Epithelial cell of proximal tubule (primary cell): ENCODE measurements at regions not wholly inside any gene's neighbourhood (a gene's known extent, or its start where the extent isn't known, plus 50 kb on each side); places are given as distances from the start of the nearest gene placed in this dataset.

ENCODE experiments used
- DNase-seq: peaks from one replicate; pipeline ENCODE4 v3.0.0-alpha.2; 2011; ENCODE audit warnings: low read depth
- H3K4me3 ChIP-seq: 2 replicates; pipeline ENCODE4 v1.5.1; 2011; ENCODE audit warnings: low read depth, mild to moderate bottlenecking, low read length
- CTCF ChIP-seq: conservative IDR thresholded peaks from 2 replicates; pipeline ENCODE4 v1.5.1; 2012; ENCODE audit warnings: low read depth, mild to moderate bottlenecking, low read length

DNA sequence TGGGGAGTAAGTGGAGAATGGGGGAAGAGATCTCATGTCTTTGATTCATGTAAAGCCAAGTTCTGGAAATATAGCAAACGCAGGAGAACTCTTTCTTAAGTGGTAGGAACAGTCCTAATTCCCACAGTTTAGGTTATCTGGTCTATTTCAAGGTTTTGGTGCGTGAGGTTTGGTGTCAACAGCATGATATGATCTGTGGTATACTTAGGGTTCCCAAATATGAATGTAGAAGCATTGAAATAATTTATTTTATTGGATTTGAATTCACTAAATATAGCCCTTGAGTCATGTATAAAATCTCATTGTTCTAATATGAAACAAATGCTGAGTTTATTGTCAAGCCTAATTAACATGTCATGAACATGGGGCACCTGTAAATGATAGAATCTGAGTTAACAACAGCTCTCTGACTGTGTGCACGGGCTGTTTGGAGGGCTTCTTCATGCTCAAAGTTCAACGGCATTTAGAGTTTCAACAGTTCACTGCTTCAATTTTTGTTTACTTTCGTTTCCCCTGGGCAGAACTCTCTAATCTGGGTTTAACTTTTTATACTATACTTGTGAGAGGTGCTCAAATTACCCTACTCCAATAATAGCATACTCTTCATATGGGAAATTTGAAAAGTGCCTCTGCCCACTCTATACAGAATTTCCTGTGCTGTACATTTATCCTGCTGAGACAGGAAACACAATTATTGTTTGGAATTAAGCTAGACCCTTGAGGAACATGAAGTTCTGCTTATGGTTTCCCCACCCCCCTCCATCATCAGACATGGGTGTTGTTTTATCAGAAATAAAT, 236.3 kb upstream of the ZNF217 start:
- H3K4me3 ChIP-seq: no peak overlapping the region
- TF ChIP-seq CTCF: no peak
- DNase-seq: peak; percentile 54

- peak; percentile 97 for DNase-seq
- TF ChIP-seq CTCF: no peak
- peak overlapping the region; percentile 22 for H3K4me3 ChIP-seq
Measured at GRCh38 chr20:53829255-53829723, 235.7 kb upstream of the ZNF217 start.

GRCh38 chr20:53828682-53829254, 235.1 kb upstream of the ZNF217 start:
- DNase-seq: peak; percentile 46
- peak; percentile 18 for TF ChIP-seq CTCF
- H3K4me3 ChIP-seq: peak overlapping the region; percentile 22

DNA sequence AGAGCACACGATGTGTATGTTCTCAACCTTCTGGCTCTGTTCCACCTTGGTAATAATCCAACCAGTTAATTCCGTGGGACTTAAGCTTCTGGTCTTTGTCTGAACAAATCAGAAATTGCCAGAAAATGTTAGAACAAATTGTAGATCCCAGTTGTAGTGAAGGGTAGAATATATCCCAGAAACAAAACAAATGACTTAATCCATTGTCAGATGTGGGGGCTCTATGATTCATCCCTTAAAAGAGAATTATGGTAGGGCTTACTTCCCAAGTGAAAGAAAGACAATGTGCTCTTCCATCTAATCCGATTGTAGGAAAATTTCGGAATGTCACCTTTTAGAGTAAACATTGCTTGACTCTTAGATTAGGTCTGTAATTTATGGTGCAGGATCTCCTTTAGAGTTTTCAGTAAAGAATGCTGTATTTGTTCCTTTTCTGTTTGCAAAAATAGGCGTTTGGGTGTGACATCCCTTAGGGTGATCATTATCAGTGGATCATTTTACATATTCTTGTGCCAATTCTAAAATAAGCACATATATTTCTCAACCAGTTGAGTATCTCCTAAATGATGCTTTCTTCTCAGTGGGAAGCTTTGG, 234.5 kb upstream of the ZNF217 start:
- peak; percentile 98 for DNase-seq
- no peak overlapping the region for H3K4me3 ChIP-seq
- TF ChIP-seq CTCF: no peak

DNA sequence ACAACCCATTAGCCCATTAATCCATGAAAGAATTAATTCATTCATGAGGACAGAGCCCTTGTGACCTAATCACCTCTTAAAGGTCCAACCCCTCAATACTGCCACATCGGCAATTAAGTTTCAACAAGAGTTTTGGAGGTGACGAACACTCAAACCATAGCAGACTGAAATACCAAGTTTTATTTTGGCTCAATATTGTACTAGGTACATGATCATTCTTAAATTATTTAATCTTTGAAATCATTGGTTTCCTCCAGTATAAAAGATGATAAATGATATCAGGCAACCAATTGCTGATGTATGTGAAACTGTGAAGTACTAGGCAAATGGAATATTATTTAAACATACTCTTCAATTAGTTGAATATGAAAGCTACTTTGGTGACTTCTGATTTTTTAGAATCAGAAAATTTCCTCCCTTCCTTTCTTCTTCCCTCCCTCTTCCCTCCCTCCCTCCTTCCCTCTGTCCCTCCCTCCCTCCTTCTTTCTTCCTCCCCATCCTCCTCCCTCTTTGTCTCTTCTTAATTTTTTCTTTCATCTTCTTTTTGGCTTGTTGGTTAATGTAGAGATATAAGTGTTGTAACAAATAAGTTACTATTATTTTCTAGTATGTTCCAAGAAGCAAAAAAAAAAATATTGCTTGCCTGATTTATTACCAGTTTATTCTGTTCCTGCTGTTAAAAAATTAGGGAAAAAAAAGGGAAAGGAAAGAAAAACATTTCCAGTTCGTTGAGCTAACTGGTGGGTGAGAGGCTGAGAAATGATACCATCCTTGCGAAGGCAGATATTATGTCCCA, 233.9 kb upstream of the ZNF217 start:
- H3K4me3 ChIP-seq: no peak overlapping the region
- no peak for TF ChIP-seq CTCF
- DNase-seq: no peak

GRCh38 chr20:53826597-53827291, 233.1 kb upstream of the ZNF217 start:
- no peak overlapping the region for H3K4me3 ChIP-seq
- peak; percentile 90 for DNase-seq
- no peak for TF ChIP-seq CTCF
